ENCODE measurements at regions not wholly inside any gene's neighbourhood (a gene's known extent, or its start where the extent isn't known, plus 50 kb on each side); places are given as distances from the start of the nearest gene placed in this dataset.

DNA sequence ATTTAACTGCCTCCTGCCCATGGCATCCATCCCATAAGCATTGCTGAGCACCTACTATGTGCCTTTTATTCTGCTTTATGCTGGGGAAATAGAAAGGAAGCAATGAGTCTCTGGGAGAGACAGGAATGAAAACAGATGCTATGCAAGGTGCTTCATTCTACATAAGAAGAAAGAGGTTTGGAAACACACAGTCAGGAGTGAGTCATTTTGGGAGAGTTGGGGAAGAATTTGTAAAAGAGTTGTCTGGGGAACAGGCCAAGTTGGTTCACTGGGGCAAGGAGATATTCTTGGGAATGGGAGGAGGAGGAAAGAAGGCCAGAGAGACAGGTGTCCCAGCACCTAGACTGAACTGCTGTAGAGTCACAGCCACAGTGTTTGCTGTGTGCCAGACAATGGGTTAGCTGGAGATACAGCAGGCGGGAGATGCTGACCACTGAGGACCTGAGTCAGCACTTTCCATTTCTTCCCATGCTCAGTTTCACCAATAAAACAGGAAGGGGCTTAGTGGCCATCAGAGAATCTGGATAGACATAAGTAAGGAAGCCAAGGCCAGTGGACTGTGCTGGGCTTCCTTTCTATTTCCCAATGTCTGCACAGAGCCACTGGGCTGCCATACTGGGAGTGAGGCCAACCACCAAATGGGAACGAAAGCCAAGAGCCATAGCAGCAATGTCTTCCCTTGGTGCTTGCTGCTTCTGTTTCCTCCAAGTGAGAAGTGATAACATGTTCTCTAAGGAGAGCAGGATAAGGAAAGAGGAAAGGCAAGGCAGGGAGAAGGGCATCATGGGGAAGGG is 187.7 kb upstream of the USP24 start:
- no peak overlapping the region for H3K27ac ChIP-seq
- TF ChIP-seq CTCF (conservative IDR thresholded peaks at IDR 0.05) = no peak

GRCh38 chr1:55402142-55402541 is 187.0 kb upstream of the USP24 start:
- TF ChIP-seq CTCF (conservative IDR thresholded peaks at IDR 0.05) = no peak
- H3K27ac ChIP-seq = no peak overlapping the region

DNA sequence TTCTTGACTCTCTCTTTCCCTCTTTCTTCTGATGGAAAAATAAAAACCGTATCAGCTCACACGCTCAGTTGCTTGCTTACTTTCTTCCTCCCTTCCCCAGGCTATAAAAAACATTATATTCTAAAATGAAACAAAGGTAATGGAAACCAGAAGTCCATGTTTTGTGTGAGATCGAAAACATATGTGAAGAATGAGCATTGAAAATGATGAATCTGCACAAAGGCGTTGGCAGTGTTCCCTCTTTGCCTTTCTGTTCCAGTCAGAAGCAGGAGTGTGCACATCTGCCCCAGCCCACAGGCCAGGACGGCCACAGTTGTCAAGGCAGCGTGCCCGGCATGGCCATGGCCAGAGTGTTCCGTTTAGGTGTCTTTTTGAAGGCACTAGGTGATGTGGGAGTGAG is 185.3 kb upstream of the USP24 start:
- TF ChIP-seq CTCF (conservative IDR thresholded peaks at IDR 0.05) = no peak
- no peak overlapping the region for H3K27ac ChIP-seq

DNA sequence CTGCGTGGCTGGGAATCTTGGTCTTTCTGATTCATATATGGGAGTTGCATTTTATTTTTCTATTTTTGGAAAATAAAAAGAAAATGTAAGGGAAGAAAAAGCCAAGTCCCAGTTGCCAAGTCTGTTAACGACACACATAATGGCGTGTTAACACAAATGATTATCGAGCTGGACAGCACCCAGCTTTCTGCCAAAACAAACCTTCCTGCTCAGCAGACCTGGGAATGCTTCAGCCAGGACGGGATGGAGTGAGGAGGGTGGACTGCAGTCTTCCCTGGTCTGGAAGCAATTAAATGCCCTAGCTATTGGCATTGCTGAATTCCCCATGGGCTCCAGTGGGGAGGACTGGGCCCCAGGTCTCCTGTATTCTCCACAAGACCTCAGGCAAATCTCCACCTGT is 184.2 kb upstream of the USP24 start:
- no peak for TF ChIP-seq CTCF (conservative IDR thresholded peaks at IDR 0.05)

GRCh38 chr1:55396381-55396891 is 181.3 kb upstream of the USP24 start:
- no peak overlapping the region for H3K27ac ChIP-seq
- TF ChIP-seq CTCF (conservative IDR thresholded peaks at IDR 0.05) = no peak

More for the DNA sequence above, 184.2 kb upstream of the USP24 start:
- H3K27ac ChIP-seq = no peak overlapping the region

DNA sequence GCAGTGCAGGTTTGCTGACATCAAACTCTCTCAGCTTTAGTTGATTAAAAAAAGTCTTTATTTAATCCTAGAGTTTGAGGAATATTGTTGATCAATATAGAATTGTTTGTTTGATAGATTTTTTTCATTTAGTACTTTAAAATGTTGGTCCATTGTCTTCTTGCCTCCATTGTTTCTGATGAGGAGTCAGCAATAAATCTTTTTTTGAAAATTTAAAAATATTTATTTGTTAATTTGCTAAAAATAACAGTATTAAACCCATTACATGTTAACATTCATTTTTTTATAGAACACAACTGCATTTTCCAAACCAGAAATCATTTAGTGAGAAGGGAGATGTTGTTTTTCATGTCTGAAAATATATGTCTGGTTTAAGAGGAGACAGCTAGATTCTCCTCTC is 173.8 kb upstream of the USP24 start:
- no peak overlapping the region for H3K27ac ChIP-seq
- no peak for TF ChIP-seq CTCF (conservative IDR thresholded peaks at IDR 0.05)

- H3K27ac ChIP-seq = no peak overlapping the region
- no peak for TF ChIP-seq CTCF (conservative IDR thresholded peaks at IDR 0.05)
These were observed 172.0 kb upstream of the USP24 start for GRCh38 chr1:55387145-55387544.

Measured in VCaP (cell line).